PC-3 (cell line): ENCODE measurements at regions not wholly inside any gene's neighbourhood (a gene's known extent, or its start where the extent isn't known, plus 50 kb on each side); places are given as distances from the start of the nearest gene placed in this dataset.

Experiments
- EZH2 ChIP-seq: fragments of 300-600 bp; sonication (generic); IDR thresholded peaks from one replicate; pipeline ENCODE4 v1.6.1; 2017; ENCODE audit warnings: antibody characterized with exemption, mild to moderate bottlenecking, low read length; ENCODE audit not compliant: unreplicated experiment
- EZH2phosphoT487 ChIP-seq: fragments of 300-600 bp; sonication (generic); IDR thresholded peaks from 2 replicates; pipeline ENCODE4 v1.6.1; 2018; ENCODE audit warnings: mild to moderate bottlenecking, antibody characterized with exemption, low read length, borderline replicate concordance
- TF ChIP-seq, protein P1 (sequence below): fragments of 300-600 bp; sonication (generic); conservative IDR thresholded peaks from 2 replicates; pipeline ENCODE4 v1.5.1; 2017; ENCODE audit warnings: antibody characterized with exemption, low read depth, mild to moderate bottlenecking, low read length

DNA sequence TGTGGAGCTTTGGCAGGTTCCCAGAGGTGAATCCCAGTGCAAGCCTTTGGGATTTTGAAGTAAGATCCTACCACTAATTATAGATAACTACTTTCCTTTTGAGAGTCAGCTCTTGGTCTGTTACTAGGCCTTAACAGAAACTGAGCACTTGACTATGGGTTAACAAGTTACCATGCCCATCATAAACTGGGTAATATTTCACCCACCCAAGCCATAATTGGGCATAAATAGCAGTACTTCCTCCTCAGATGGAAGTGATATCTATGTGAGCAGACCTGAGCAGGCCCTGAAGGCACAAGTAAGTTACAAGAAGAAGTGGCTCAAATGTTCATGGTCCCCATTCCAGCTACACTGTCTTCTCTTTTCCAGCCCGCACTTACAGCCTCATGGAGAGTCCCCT, 475.9 kb downstream of the LRRIQ3 start:
- TF ChIP-seq EZH2phosphoT487 (no peak), EZH2 (no peak)
- TF ChIP-seq, protein P1, sequence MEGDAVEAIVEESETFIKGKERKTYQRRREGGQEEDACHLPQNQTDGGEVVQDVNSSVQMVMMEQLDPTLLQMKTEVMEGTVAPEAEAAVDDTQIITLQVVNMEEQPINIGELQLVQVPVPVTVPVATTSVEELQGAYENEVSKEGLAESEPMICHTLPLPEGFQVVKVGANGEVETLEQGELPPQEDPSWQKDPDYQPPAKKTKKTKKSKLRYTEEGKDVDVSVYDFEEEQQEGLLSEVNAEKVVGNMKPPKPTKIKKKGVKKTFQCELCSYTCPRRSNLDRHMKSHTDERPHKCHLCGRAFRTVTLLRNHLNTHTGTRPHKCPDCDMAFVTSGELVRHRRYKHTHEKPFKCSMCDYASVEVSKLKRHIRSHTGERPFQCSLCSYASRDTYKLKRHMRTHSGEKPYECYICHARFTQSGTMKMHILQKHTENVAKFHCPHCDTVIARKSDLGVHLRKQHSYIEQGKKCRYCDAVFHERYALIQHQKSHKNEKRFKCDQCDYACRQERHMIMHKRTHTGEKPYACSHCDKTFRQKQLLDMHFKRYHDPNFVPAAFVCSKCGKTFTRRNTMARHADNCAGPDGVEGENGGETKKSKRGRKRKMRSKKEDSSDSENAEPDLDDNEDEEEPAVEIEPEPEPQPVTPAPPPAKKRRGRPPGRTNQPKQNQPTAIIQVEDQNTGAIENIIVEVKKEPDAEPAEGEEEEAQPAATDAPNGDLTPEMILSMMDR: no peak
